ENCODE measurements at regions not wholly inside any gene's neighbourhood (a gene's known extent, or its start where the extent isn't known, plus 50 kb on each side); places are given as distances from the start of the nearest gene placed in this dataset.

GRCh38 chr20:61139031-61139430 is 113.0 kb upstream of the CDH4 start:
- DNase-seq, result no peak

DNA sequence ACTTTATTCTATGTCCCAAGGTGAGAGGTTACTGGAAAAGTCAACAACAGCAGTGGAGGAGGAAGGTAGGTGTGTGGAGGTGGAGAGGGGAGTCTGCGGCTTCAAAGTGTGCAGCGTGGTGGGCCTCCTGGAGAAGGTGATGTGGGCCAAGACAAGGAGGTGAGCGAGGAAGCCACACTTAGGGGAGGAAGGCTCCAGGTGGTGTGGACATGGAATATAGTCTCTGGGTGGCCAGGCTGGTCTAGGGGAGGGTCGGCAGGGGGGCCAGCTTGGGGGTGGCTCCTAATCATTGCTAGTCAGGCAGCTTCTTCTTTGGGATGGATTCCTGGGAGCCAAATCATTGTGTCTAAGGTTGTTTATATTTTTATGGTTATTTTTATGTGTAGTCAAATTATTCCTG is 111.5 kb upstream of the CDH4 start:
- DNase-seq, result no peak

DNA sequence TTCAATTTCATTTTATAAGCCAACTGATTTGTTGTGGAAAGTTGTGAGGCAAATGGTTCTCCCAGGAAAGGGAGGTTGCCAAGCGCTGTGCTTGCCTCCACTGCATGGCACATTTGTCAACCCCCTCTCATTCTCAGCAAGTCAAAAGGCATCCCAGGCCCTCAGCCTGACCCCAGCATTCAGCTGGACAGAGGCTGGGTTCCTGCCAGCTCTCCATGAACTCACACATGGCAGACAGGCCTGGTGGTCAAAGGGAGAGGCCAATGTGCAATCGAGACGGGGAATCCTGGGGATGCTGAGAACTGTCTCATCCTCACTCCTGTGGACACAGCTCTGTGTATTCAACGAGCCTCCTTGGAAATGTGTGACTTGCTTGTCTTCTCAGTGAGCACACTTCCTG is 106.0 kb upstream of the CDH4 start:
- no peak for DNase-seq

GRCh38 chr20:61149636-61150035 is 102.4 kb upstream of the CDH4 start:
- no peak for DNase-seq

- no peak for DNase-seq
Observed at GRCh38 chr20:61157301-61157700, 94.8 kb upstream of the CDH4 start.

DNA sequence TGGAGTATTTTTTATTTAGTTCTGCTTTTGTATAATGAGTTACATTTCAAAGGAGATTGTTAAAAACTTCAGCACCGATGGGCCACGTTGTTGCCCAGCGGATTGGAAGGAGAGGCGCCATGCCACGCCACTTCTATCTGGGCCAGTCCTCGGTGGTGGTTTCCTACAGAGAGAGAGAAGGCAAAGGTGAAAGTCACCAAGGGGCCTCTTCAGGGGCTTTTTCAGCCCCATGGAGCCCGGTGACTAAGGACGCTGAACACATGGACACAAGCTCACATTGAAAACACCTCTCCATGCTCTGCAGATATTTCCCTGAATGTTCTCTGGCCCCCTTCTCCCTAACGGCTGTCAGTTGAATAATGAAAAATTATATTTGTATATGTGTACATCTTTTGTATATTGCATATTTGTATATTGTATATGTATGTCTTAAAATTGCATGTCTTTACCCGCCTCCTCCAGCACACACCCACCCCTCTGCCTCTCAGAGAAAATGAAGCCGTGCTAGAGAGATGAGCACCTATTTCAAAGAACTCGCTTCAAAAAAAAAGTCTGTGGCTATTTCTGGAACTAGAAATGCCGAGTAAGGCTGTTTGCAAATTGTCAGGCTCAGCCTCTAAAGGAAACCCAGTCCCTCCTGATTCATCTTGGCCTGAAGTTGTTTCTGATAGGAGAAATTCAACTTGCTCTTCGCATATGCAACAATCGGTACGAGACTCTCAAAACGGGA is 91.9 kb upstream of the CDH4 start:
- no peak for DNase-seq

DNA sequence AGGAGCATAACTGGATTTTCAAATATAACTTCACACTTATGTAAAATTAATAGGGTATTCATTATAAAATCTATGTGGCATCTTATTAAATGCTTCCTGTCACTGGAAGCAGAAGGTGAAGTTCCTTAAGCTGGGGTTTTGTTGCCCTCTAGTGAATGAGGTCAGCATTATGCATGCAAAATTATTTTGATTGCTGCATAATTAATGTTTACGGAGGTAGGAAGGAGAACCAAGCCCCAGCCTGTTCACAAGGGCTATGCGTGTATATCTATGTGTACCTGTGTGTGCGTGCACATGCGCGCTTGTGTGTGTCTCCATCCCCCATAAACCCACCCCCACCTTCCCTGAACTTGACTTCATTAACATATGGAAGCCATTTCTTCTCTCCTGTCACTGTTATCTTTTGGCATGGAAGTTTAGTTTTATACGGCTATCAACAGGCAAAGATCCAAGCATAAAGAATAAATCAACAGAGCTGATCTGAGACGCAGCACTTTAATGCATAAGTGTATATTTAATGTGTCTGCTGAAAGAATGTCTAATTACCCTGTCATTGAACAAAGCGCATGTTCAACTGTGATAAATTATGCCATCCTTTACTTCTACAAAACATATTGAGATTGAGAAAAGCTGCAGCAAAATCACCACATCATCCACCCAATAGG is 90.2 kb upstream of the CDH4 start:
- DNase-seq, result no peak

- DNase-seq, result no peak
Observed at GRCh38 chr20:61162451-61162850, 89.6 kb upstream of the CDH4 start.

DNA sequence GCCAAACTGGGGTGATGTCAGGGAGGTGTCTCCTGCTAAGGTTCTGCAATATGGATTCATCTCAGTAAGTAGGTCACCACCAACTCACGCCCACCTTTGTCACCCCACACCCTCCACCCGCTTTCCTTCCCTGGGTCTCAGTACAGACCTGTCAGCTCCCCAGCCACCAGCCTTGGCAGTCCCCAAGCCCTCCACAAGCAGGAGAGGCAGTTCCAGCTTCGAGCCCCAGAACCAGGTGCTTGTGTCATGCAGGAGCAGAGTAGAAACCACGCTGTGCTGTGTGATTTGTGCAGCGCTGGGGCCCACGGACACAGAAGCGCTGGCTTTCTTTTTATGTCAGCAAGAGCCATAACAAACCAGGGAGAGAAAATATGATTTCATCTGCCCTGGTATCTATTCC is 89.0 kb upstream of the CDH4 start:
- no peak for DNase-seq

- DNase-seq, result no peak
Observed at GRCh38 chr20:61166324-61166723, 85.7 kb upstream of the CDH4 start.

GRCh38 chr20:61168605-61169004 is 83.5 kb upstream of the CDH4 start:
- DNase-seq, result no peak

GRCh38 chr20:61169874-61170273 is 82.2 kb upstream of the CDH4 start:
- DNase-seq, result no peak

GRCh38 chr20:61170496-61171320 is 81.4 kb upstream of the CDH4 start:
- DNase-seq, result no peak

- DNase-seq, result no peak
Observed at GRCh38 chr20:61173267-61173666, 78.8 kb upstream of the CDH4 start.

- DNase-seq, result no peak
Observed at GRCh38 chr20:61173961-61174725, 77.9 kb upstream of the CDH4 start.

- DNase-seq, result no peak
Observed at GRCh38 chr20:61176874-61177273, 75.2 kb upstream of the CDH4 start.

GRCh38 chr20:61178551-61179071 is 73.5 kb upstream of the CDH4 start:
- no peak for DNase-seq

GRCh38 chr20:61184194-61184593 is 67.9 kb upstream of the CDH4 start:
- no peak for DNase-seq

DNA sequence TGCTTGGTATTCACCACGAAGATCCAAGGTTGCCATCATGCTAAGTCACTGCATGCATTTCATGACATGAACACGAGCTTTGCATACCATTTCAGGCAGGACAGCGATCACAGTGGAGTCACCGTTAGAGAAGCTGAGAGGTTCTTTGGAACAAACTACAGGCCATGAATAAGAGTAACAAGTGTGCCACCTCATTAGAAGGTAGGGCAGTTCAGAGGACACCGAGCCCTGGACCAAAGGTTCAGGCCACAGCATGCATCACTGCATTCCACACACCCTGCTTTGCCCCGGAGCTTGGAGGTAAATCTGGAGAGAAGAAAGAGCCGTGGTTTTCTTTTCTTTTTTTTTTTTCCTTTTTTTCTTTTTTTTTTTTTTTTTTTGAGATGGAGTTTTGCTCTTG is 66.9 kb upstream of the CDH4 start:
- DNase-seq, result no peak

GRCh38 chr20:61185841-61186601 is 66.0 kb upstream of the CDH4 start:
- DNase-seq, result no peak

GRCh38 chr20:61186771-61187472 is 65.1 kb upstream of the CDH4 start:
- no peak for DNase-seq
